Aorta (tissue), 5 donors: ENCODE measurements at regions not wholly inside any gene's neighbourhood (a gene's known extent, or its start where the extent isn't known, plus 50 kb on each side); places are given as distances from the start of the nearest gene placed in this dataset.
A peak's percentile ranks its signal among the peaks of the same experiment; 100 is the strongest.

Source experiments
- ATAC-seq: fragments of 200-7000 bp; cut with Tn5 transposase; one replicate; pipeline ENCODE4 v1.9.1; 2022; ENCODE audit warnings: moderate library complexity; ENCODE audit not compliant: low FRiP score
- DNase-seq, 2 donors: peaks; one replicate each; pipeline ENCODE4 v3.0.0-alpha.2; 2020
- H3K27ac ChIP-seq, 2 donors: one replicate each; pipeline ENCODE4 v1.5.1; 2013; ENCODE audit warnings: low read length in 2 of 2, mild to moderate bottlenecking in 2 of 2, moderate library complexity in 2 of 2, control low read depth in 1 of 2, inconsistent platforms in 1 of 2, low read depth in 1 of 2
- H3K27me3 ChIP-seq, 2 donors: one replicate each; pipeline ENCODE4 v1.6.1; 2013; ENCODE audit warnings: control low read depth in 1 of 2, low read length in 1 of 2, mild to moderate bottlenecking in 1 of 2, moderate library complexity in 1 of 2; ENCODE audit not compliant: insufficient read depth in 2 of 2, control insufficient read depth in 1 of 2
- H3K36me3 ChIP-seq, 2 donors: one replicate each; pipeline ENCODE4 v1.6.1; 2013; ENCODE audit warnings: control low read depth in 1 of 2, low read length in 1 of 2, mild to moderate bottlenecking in 1 of 2; ENCODE audit not compliant: insufficient read depth in 2 of 2, control insufficient read depth in 1 of 2
- H3K4me1 ChIP-seq, 2 donors: one replicate each; pipeline ENCODE4 v1.6.1; 2013; ENCODE audit warnings: low read length in 2 of 2, control low read depth in 1 of 2, mild to moderate bottlenecking in 1 of 2, moderate library complexity in 1 of 2; ENCODE audit not compliant: insufficient read depth in 2 of 2, control insufficient read depth in 1 of 2
- H3K4me3 ChIP-seq, 2 donors: one replicate each; pipeline ENCODE4 v1.5.1; 2013; ENCODE audit warnings: low read length in 2 of 2, control low read depth in 1 of 2, mild to moderate bottlenecking in 1 of 2
- H3K9me3 ChIP-seq: one replicate; pipeline ENCODE4 v1.6.1; 2013; ENCODE audit warnings: mild to moderate bottlenecking, low read length; ENCODE audit not compliant: control insufficient read depth
- WGBS, 2 donors: extraction: QIAGEN DNeasy Blood & Tissue Kit; methylation state at CpG; one replicate each; pipeline ENCODE4 v1.1.7; 2013; 5-methylcytosine and 5-hydroxymethylcytosine counted together
- intact Hi-C, 2 donors: fragments of 100-400 bp; cut with DNase I; formaldehyde crosslinking; loops; one replicate each; pipeline versions ENCODE4 v1.14.2 to v1.15.0; 2022
- donor health status: healthy with polysubstance abuse.
- donor health status: Bipolar disorder and iron deficiency.
- donor health status: DM: no; HTN: no; CAD: no.
- donor health status: DM: no; HTN: no; CAD: no.
- donor health status: DM: yes; HTN: yes; CAD: no.

GRCh38 chr11:115722711-115723110, 218.5 kb upstream of the CADM1 start:
- Histone ChIP-seq H3K36me3 (no peaks in the 10 kb centered on the region), H3K4me3 (no peak overlapping the region), H3K9me3 (no peaks in the 10 kb centered on the region), H3K4me1 (no peaks in the 10 kb centered on the region), H3K27me3 (no peaks in the 10 kb centered on the region), H3K27ac (no peak overlapping the region)
- intact Hi-C loops: no loop called here
- 44 to 62% methylated on average over 4 of the region's 4 CpGs for WGBS, 2 donors
- ATAC-seq (no peak), DNase-seq (no peak)

- ATAC-seq: no peak
- no peak overlapping the region for H3K4me3 ChIP-seq
These were observed 217.2 kb upstream of the CADM1 start for GRCh38 chr11:115721296-115721995.

GRCh38 chr11:115720602-115721245, 216.5 kb upstream of the CADM1 start:
- Histone ChIP-seq H3K27me3 (no peaks in the 10 kb centered on the region), H3K27ac (no peak overlapping the region), H3K36me3 (no peaks in the 10 kb centered on the region), H3K4me3 (no peak overlapping the region), H3K4me1 (no peaks in the 10 kb centered on the region), H3K9me3 (no peaks in the 10 kb centered on the region)
- DNase-seq: no peak
- no peak for ATAC-seq
- 54 to 67% methylated on average over 9 of the region's 9 CpGs for WGBS, 2 donors
- intact Hi-C loops: no loop called here

More at GRCh38 chr11:115721296-115721995, 217.2 kb upstream of the CADM1 start:
- Histone ChIP-seq H3K4me1 (no peaks in the 10 kb centered on the region), H3K36me3 (no peaks in the 10 kb centered on the region), H3K9me3 (no peaks in the 10 kb centered on the region), H3K27ac (no peak overlapping the region), H3K27me3 (no peaks in the 10 kb centered on the region)
- WGBS, 2 donors: 63 to 80% methylated on average over 3 of the region's 3 CpGs
- intact Hi-C loops: no loop called here
- no peak for DNase-seq

- intact Hi-C loops: no loop called here
- no peak overlapping the region for H3K4me3 ChIP-seq
- no peaks in the 10 kb centered on the region for H3K9me3 ChIP-seq
- DNase-seq (no peak), ATAC-seq (no peak)
- H3K36me3 ChIP-seq: no peaks in the 10 kb centered on the region
- H3K4me1 ChIP-seq: no peaks in the 10 kb centered on the region
- 92 to 96% methylated on average over 3 of the region's 3 CpGs for WGBS, 2 donors
- H3K27ac ChIP-seq: no peak overlapping the region
- H3K27me3 ChIP-seq: no peaks in the 10 kb centered on the region
These were observed 214.7 kb upstream of the CADM1 start for GRCh38 chr11:115718945-115719344.

GRCh38 chr11:115718106-115718505, 213.9 kb upstream of the CADM1 start:
- Histone ChIP-seq H3K4me3 (no peak overlapping the region), H3K27me3 (no peaks in the 10 kb centered on the region), H3K9me3 (no peaks in the 10 kb centered on the region), H3K27ac (no peak overlapping the region), H3K4me1 (no peaks in the 10 kb centered on the region), H3K36me3 (no peaks in the 10 kb centered on the region)
- no peak for DNase-seq
- intact Hi-C loops: no loop called here
- 76 to 82% methylated on average over 6 of the region's 6 CpGs for WGBS, 2 donors
- ATAC-seq: no peak

- no peaks in the 10 kb centered on the region for H3K4me1 ChIP-seq
- no peaks in the 10 kb centered on the region for H3K27me3 ChIP-seq
- H3K27ac ChIP-seq: no peak overlapping the region
- H3K9me3 ChIP-seq: no peaks in the 10 kb centered on the region
- ATAC-seq: peak; percentile 15
- intact Hi-C loops: no loop called here
- WGBS, 2 donors: 45 to 51% methylated on average over 29 of the region's 29 CpGs
- peak in 1 of 2 donors; percentile 61 for DNase-seq
- no peaks in the 10 kb centered on the region for H3K36me3 ChIP-seq
- H3K4me3 ChIP-seq: no peak overlapping the region
These were observed 212.7 kb upstream of the CADM1 start for GRCh38 chr11:115716601-115717529.

GRCh38 chr11:115716080-115716479, 211.9 kb upstream of the CADM1 start:
- Histone ChIP-seq H3K27ac (no peak overlapping the region), H3K27me3 (no peaks in the 10 kb centered on the region), H3K4me3 (no peak overlapping the region), H3K9me3 (no peaks in the 10 kb centered on the region), H3K4me1 (no peaks in the 10 kb centered on the region), H3K36me3 (no peaks in the 10 kb centered on the region)
- no peak for DNase-seq
- intact Hi-C loops: no loop called here
- 83 to 84% methylated on average over 7 of the region's 7 CpGs for WGBS, 2 donors
- no peak for ATAC-seq

- Histone ChIP-seq H3K27ac (no peak overlapping the region), H3K36me3 (no peaks in the 10 kb centered on the region), H3K27me3 (no peaks in the 10 kb centered on the region), H3K4me1 (no peaks in the 10 kb centered on the region), H3K9me3 (no peaks in the 10 kb centered on the region), H3K4me3 (no peak overlapping the region)
- no peak for ATAC-seq
- intact Hi-C loops: no loop called here
- DNase-seq: no peak
- 94 to 96% methylated on average over 3 of the region's 3 CpGs for WGBS, 2 donors
These were observed 211.1 kb upstream of the CADM1 start for GRCh38 chr11:115715251-115715770.
